MM.1S (cell line): ENCODE measurements at regions not wholly inside any gene's neighbourhood (a gene's known extent, or its start where the extent isn't known, plus 50 kb on each side); places are given as distances from the start of the nearest gene placed in this dataset.
"Not testable (repeated sequence)": the region's sequence is repeated elsewhere in the genome, so short reads cannot be mapped to it uniquely, and the experiment has no call there.

Experiments
- DNase-seq: peaks from one replicate; pipeline ENCODE4 v3.0.0-alpha.2; 2015
- H2AFZ ChIP-seq: fragments of 300-600 bp; sonication (generic); 2 replicates; pipeline ENCODE4 v1.6.0; 2016; ENCODE audit warnings: antibody characterized with exemption, low read length
- H3F3A ChIP-seq: fragments of 300-600 bp; sonication (generic); 2 replicates; pipeline ENCODE4 v1.6.1; 2016; ENCODE audit warnings: mild to moderate bottlenecking, antibody characterized with exemption, low read length, moderate library complexity, mixed read lengths; ENCODE audit not compliant: insufficient read depth
- H3K27ac ChIP-seq: fragments of 300-600 bp; sonication (generic); 2 replicates; pipeline ENCODE4 v1.5.1; 2016; ENCODE audit warnings: mild to moderate bottlenecking, low read length
- H3K27me3 ChIP-seq: fragments of 300-600 bp; sonication (generic); replicated peaks from 2 replicates; pipeline ENCODE4 v1.6.0; 2016; ENCODE audit warnings: low read length; ENCODE audit not compliant: insufficient read depth
- H3K36me3 ChIP-seq: fragments of 300-600 bp; sonication (generic); replicated peaks from 2 replicates; pipeline ENCODE4 v1.6.1; 2016; ENCODE audit warnings: mild to moderate bottlenecking, low read length, mixed read lengths; ENCODE audit not compliant: insufficient read depth
- H3K4me1 ChIP-seq: fragments of 300-600 bp; sonication (generic); 2 replicates; pipeline ENCODE4 v1.6.1; 2016; ENCODE audit warnings: low read length, mixed read lengths
- H3K4me2 ChIP-seq: fragments of 300-600 bp; sonication (generic); 2 replicates; pipeline ENCODE4 v1.6.0; 2016; ENCODE audit warnings: low read depth, low read length
- H3K4me3 ChIP-seq: fragments of 300-600 bp; sonication (generic); 2 replicates; pipeline ENCODE4 v1.5.1; 2016; ENCODE audit warnings: low read length, mixed read lengths
- H3K79me2 ChIP-seq: fragments of 300-600 bp; sonication (generic); 2 replicates; pipeline ENCODE4 v1.6.1; 2016; ENCODE audit warnings: mixed run types, low read length, mixed read lengths
- H3K9ac ChIP-seq: fragments of 300-600 bp; sonication (generic); 2 replicates; pipeline ENCODE4 v1.6.1; 2016; ENCODE audit warnings: low read length, mixed read lengths
- H3K9me2 ChIP-seq: fragments of 300-600 bp; sonication (generic); replicated peaks from 2 replicates; pipeline ENCODE4 v1.6.1; 2016; ENCODE audit warnings: mild to moderate bottlenecking, low read length, mixed read lengths; ENCODE audit not compliant: insufficient read depth
- H3K9me3 ChIP-seq: fragments of 300-600 bp; sonication (generic); replicated peaks from 2 replicates; pipeline ENCODE4 v1.6.1; 2016; ENCODE audit warnings: mild to moderate bottlenecking, low read length, mixed read lengths; ENCODE audit not compliant: insufficient read depth
- H4K20me1 ChIP-seq: fragments of 300-600 bp; sonication (generic); 2 replicates; pipeline ENCODE4 v1.6.1; 2016; ENCODE audit warnings: mild to moderate bottlenecking, low read length, moderate library complexity, mixed read lengths; ENCODE audit not compliant: insufficient read depth
- EZH2 ChIP-seq: fragments of 300-600 bp; sonication (generic); optimal IDR thresholded peaks from 2 replicates; pipeline ENCODE3; 2017; ENCODE audit warnings: low read depth, mild to moderate bottlenecking, antibody characterized with exemption, low read length, mixed read lengths
- EZH2phosphoT487 ChIP-seq: fragments of 300-600 bp; sonication (generic); IDR thresholded peaks from 2 replicates; pipeline ENCODE4 v1.6.1; 2018; ENCODE audit warnings: antibody characterized with exemption, low read length
- TF ChIP-seq, protein P1 (sequence below): fragments of 300-600 bp; sonication (generic); IDR thresholded peaks from 2 replicates; pipeline ENCODE4 v1.5.1; 2016; ENCODE audit warnings: antibody characterized with exemption, low read length, mixed read lengths

DNA sequence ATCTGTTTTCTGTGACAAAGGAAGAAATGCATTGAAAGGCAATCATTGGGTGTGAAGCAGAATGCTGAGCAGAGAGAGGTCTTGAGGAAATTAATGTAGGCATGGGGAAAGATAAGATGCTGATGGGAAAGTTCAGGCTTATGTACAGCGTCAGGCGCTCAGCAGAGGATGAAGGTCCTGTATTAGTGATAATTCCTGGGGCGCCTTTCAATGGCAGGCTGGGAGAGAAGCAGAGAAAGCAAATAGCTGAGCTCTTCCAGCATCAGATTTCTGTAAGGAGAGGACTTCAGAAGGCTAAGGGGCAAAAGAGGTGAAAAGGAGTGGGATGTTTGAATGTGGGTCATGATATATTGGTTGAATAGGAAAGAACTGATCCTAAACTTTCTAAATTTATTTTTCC lies 129.8 kb downstream of the HNMT start:
- no peaks in the 10 kb centered on the region for H3K79me2 ChIP-seq
- H3K4me3 ChIP-seq, result no peak overlapping the region
- TF ChIP-seq, protein P1, sequence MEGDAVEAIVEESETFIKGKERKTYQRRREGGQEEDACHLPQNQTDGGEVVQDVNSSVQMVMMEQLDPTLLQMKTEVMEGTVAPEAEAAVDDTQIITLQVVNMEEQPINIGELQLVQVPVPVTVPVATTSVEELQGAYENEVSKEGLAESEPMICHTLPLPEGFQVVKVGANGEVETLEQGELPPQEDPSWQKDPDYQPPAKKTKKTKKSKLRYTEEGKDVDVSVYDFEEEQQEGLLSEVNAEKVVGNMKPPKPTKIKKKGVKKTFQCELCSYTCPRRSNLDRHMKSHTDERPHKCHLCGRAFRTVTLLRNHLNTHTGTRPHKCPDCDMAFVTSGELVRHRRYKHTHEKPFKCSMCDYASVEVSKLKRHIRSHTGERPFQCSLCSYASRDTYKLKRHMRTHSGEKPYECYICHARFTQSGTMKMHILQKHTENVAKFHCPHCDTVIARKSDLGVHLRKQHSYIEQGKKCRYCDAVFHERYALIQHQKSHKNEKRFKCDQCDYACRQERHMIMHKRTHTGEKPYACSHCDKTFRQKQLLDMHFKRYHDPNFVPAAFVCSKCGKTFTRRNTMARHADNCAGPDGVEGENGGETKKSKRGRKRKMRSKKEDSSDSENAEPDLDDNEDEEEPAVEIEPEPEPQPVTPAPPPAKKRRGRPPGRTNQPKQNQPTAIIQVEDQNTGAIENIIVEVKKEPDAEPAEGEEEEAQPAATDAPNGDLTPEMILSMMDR, result no peak
- TF ChIP-seq EZH2 (no peak), EZH2phosphoT487 (no peak)
- H3K4me1 ChIP-seq, result no peaks in the 10 kb centered on the region
- H3K9ac ChIP-seq, result no peak overlapping the region
- H4K20me1 ChIP-seq, result no peaks in the 10 kb centered on the region
- H3K36me3 ChIP-seq, result no peaks in the 10 kb centered on the region
- no peak overlapping the region for H3K4me2 ChIP-seq
- H2AFZ ChIP-seq, result no peak overlapping the region
- no peak overlapping the region for H3K27ac ChIP-seq
- H3K27me3 ChIP-seq, result no peaks in the 10 kb centered on the region
- no peaks in the 10 kb centered on the region for H3K9me2 ChIP-seq
- no peaks in the 10 kb centered on the region for H3K9me3 ChIP-seq
- H3F3A ChIP-seq, result no peaks in the 10 kb centered on the region
- no peak for DNase-seq

DNA sequence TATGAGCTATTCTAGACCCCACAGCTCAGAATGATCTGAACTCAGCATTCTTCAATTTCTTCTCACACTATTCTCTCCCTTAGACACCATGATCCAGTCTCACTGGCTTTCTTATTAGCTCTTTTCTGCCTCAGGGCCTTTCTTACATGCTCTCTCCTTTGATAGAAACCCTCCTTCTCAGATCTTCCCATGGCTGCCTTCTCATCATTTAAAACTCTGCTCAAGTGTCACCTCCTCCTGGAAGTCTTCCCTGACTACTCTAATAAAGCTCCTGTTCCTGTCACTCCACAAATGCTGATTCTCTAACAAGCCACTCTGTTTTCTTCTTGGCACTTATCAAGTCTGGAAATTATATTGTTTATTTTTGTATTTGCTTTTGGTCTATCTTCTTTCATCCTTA lies 131.1 kb downstream of the HNMT start:
- Histone ChIP-seq H4K20me1 (no peaks in the 10 kb centered on the region), H2AFZ (no peak overlapping the region), H3K27me3 (no peaks in the 10 kb centered on the region), H3K79me2 (no peaks in the 10 kb centered on the region), H3K27ac (no peak overlapping the region), H3F3A (no peaks in the 10 kb centered on the region), H3K9me2 (no peaks in the 10 kb centered on the region), H3K4me2 (no peak overlapping the region), H3K9ac (no peak overlapping the region), H3K36me3 (no peaks in the 10 kb centered on the region), H3K9me3 (no peaks in the 10 kb centered on the region), H3K4me3 (no peak overlapping the region), H3K4me1 (no peaks in the 10 kb centered on the region)
- DNase-seq, result no peak
- no peak for TF ChIP-seq EZH2phosphoT487
- no peak for TF ChIP-seq EZH2
- TF ChIP-seq, protein P1, result no peak

DNA sequence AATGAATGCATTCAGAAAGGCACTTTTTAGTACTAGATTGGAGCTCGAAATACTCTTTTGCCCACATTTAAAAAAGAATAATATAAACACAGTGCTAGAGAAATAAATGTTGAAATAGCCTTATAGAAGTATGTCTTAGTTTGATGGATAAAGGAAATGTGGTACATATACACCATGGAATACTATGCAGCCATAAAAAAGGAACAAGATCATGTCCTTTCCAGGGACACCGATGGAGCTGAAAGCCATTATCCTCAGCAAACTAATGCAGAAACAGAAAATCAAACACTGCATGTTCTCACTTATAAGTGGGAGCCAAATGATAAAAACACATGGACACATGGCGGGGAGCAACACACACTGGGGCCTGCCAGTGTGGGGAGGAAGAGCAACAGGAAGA lies 135.0 kb downstream of the HNMT start:
- not testable (repeated sequence) for H3K4me3 ChIP-seq, DNase-seq, H3K4me2 ChIP-seq, H3K9me2 ChIP-seq, H3K9ac ChIP-seq, H4K20me1 ChIP-seq, H3K27ac ChIP-seq, H3K36me3 ChIP-seq, H3K27me3 ChIP-seq, H3K9me3 ChIP-seq, H3F3A ChIP-seq, H3K79me2 ChIP-seq, H3K4me1 ChIP-seq, H2AFZ ChIP-seq

DNA sequence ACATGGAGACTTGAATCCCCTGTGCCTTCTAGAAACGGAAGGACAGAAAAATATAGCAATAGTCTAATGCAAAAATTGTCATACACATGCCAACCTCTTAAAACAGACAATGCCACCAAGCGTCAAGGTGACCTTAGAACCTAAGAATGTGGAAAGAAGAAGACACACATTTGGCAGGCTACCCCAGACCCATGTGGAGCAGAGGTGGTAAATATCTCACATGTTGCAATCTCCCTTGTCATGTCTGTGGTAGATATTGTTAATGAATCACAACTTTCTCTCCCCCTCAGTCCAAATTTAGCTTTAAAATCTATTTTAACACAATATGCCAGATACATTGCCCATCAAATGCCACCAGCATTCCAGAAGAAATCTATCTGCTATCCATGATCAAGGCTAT lies 137.4 kb downstream of the HNMT start:
- DNase-seq, result no peak
- Histone ChIP-seq H3K9ac (no peak overlapping the region), H3K4me2 (no peak overlapping the region), H2AFZ (no peak overlapping the region), H3K4me3 (no peak overlapping the region), H3K27me3 (no peaks in the 10 kb centered on the region), H3F3A (no peaks in the 10 kb centered on the region), H3K79me2 (no peaks in the 10 kb centered on the region), H3K9me3 (no peaks in the 10 kb centered on the region), H3K9me2 (no peaks in the 10 kb centered on the region), H3K36me3 (no peaks in the 10 kb centered on the region), H4K20me1 (no peaks in the 10 kb centered on the region), H3K4me1 (no peaks in the 10 kb centered on the region), H3K27ac (no peak overlapping the region)
- TF ChIP-seq, protein P1, result no peak
- TF ChIP-seq EZH2, result no peak
- no peak for TF ChIP-seq EZH2phosphoT487
